Colon (tissue), 2 donors: ENCODE measurements at regions not wholly inside any gene's neighbourhood (a gene's known extent, or its start where the extent isn't known, plus 50 kb on each side); places are given as distances from the start of the nearest gene placed in this dataset.
A peak's percentile ranks its signal among the peaks of the same experiment; 100 is the strongest.
"Not testable (repeated sequence)": the region's sequence is repeated elsewhere in the genome, so short reads cannot be mapped to it uniquely, and the experiment has no call there.

Experiments used
- FAIRE-seq: peaks from 2 replicates; lab custom pipeline; 2012; peaks lifted over from hg19 to GRCh38; lab: Jason Lieb, UNC
- donor health status: control.
- donor health status: control.

DNA sequence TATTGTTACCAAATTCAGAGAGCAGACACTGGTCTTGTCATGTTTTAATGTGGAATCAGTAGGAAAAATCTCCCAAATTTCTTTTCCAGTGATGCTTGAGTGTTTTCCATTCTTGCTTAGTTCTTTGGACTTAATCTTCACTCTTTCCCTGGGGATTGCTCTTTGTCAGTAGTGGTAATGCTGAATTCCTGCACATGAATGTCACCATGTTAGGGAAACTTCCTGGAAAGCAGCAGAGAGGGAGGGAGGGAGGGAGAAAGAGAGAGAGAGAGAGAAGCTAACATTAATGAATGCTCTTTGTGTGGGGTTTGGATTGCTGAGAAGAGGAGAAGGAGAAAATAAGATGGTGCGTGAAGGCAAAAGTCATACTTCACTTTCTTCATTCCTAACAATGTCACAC, 295.3 kb upstream of the COBL start:
- no peak for FAIRE-seq

DNA sequence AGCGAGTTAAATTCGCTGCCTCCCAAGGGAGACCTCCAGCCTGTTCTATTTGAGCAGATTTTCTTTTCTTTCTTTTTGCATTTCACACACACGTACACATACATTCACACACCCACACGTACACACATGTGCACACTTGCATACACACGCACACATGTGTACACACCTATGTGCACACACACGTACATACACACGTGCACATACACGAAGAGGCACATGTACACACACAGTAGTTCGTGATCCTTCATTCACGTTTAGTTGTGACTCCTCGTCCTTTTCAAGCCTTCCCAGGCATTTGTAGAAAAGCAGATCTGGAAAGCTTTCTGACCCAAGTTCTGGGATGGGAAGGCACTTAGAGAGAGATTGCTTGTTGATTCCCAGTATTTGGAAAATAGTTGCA, 290.8 kb upstream of the COBL start:
- FAIRE-seq = no peak

DNA sequence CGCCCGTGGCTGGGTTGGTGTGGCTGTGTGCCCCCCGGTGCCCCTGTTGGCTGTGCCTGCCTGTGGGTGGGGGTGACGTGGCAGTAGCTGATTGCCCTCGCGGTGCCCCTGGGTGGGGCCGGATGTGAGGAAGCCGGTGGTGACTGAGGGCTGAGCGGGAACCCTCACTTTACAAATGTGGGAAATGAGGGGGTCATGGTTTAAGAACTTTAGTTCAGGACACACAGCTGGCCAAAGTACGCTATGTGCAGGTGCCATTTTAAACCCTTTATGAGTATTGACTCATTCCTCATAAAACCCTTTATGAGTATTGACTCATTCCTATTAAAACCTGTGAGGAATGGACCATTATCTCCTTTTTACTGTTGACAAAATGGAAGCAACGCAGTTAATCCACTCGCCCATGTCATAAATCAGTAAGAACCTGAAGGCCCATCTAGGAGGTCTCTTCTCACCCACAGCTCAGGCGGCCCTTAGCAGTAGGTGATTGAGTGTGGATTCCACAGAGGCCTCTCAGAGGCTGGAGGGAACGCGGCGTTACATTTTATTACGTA, 290.1 kb upstream of the COBL start:
- peak; percentile 58 for FAIRE-seq

DNA sequence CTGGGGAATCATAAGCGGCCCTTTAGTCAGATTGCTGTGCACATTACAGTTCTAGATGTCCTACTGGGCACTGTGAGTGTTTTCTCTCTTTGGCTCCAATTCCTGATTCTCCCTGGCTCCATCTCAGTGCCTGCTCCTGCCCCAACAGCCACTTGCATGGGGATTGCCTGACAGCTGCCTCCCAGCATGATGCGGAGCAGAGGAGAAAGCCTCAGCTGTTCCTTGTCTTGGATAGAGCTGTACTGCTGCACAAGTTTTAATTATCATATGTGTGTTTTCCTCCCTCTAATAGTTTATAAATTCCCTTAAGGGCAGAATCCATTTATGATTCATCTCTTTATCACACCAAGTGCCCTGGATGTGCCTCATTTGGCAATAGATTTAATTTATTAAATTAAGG, 285.8 kb upstream of the COBL start:
- no peak for FAIRE-seq

DNA sequence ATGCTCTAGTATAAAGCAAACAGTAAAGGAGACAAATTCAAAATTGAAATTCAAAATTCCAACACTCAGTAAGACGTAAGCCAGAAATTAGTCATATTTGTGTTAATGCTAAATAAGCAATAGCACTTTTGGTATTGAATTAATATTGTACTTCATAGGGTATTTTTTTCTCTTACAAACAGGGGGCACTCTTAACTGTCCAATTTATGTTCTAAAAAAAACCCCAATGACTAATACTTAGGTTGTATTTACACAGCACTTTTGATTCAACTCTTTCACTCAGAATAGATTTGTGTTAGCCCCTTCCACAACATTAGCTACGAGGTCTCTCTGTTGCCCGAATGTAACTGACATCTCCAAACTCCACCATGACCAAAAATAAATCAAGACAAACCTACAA, 284.9 kb upstream of the COBL start:
- no peak for FAIRE-seq

DNA sequence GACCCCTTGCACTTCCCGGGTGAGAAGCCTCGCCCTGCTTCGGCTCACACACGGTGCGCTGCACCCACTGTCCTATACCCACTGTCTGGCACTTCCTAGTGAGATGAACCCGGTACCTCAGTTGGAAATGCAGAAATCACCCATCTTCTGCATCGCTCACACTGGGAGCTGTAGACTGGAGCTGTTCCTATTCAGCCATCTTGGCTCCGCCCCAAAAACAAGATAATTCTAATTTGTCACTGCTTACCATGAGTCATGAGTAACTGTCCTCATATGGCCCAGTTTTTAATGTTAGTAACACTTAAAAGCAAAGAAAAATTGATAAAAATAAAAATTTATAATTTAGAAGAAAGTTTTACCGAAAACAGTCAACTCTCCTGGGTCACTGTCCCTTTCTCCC, 283.3 kb upstream of the COBL start:
- FAIRE-seq = not testable (repeated sequence)

DNA sequence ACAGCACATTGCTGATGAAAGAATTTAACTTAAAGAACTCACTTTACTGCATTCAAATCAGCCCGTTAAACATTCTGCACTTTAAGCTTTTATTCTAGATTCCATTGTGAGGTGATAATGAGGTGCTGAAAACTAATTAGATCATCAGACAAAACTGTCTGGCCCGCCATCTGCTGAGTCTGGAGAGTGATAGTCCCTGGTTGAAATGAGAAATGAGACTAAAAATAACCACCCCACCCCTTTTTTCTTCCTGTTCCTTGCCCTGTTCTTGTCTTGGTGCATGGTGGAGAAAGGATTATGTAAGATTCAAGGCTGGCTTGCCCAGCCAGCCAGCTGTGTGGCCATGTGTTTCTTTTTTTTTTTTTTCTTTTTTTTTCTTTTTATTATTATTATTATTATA, 277.0 kb upstream of the COBL start:
- no peak for FAIRE-seq

DNA sequence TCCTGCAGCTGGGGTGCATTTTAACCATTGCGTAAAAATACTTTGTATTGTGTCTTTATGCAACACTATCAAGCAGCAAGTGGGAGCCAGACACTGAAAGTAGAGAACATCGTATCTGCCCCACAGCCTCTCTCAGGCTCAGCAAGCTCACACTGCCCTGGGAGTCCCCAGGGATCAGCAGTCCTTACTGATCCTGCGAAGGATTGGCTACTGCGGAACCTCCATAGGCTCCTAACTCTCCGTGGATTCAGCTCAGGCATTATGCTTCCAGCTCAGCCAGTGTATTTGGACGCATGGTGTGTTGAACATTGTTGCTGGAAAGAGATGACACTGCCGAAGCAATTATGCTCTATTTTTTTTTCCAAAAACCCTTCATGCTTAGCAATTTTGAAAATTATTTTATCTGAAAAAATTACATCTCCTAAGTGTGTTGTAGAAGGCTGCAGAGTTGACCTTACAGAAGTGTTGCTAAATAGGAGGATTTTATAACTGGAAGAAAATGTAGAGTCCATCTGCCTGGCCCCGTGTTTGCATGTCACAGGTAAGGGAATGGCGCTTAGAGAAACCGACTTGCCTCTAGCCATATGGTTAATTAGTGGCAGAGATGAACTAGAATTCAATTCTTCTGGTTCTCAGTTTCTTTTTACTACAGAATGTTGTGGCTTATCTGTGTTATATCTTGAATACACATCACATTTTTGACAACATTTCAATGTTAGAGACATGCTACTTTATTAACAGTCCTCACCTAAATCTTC, 276.4 kb upstream of the COBL start:
- no peak for FAIRE-seq

DNA sequence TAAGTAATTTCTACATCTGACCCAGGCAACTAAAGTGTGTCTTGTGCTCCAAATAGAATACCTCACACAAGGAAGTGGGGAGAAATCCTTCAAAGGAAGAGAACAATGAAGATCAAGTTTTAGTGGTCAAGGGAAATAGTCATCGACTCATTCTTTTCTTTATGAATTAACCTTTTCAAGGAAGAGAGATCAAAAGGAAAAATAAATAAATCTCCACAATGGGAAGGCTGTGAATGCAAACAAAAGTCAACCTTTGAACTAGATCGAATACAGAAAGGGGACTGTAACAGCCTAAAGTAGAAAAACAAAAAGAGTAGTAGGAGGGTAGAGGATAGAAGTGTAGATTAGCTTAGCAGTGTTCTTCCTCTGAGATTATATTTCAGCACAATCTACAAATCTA, 274.6 kb upstream of the COBL start:
- no peak for FAIRE-seq

DNA sequence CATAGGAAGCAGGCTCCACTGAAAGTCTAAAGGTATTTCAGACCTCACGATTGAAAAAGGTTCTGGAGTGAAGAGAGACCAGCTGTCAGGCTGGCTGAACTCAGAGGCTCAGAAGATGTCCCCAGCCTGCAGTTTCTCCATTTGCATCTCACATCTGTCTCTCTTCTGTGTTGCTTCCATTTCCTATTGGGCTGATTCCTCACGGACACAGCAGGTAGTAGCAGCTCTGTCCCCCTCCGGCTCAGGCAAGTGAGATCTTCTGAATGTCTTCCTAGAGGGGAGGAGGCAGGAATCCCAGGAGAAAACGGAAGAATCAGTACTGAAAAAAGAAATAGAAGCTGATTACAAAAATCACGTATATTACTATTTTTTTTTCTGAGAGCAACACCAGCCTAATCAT, 274.1 kb upstream of the COBL start:
- no peak for FAIRE-seq

DNA sequence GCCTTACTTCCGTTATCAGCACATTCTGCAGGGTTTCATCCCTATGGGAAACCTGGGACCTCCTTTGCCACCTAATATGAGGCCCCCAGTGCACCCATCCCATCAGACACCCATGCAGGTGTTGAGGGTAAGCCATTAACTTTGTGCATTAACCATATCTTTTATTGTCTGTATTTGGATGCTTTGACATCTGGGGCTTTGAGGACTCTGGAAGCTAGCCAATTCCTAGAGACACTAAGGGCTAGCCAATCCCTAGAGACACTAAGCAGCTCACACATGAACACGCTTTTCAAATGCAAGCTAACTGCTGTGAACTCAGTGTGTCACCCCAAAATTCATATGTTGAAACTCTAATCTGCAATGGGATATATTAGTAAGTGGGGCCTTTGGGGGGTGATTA, 272.5 kb upstream of the COBL start:
- FAIRE-seq = no peak

DNA sequence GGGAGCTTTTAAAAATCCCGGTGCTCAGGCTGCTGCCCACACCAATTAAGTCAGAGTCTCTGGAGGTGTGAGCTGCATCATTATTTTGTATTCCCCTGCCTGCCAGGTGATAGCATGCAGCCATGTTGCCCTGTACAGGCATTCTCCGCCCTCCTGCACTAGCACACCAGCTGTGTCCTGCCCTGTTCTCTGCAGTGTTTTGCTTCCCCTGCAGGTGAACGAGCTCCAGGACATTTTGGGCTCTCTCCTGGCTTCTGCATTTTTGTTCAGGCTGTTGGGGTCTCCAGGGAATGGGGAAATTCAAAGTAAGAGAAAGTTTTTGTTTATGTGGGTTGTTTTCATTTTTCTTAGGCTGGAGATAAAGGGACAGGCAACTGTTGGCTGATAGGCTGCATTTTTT, 271.0 kb upstream of the COBL start:
- no peak for FAIRE-seq

DNA sequence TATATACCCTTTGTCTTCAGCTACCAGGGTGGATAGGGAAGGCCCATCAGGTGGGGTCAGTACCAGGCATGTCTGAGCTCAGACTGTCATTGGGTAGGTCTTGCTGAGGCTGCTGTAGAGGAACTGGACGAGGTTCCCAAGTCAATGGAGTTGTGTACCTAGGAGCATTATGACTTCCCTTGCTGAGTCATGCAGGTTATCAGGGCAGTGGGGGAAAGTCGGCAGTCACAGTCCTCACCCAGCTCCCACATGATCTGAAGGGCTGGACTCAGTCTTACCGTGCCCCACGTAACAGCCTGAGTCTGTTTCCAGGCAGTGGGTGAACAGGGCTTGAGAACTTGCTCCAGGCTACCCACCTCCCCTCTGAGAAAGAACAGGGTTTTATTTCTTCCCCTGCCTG, 260.8 kb upstream of the COBL start:
- no peak for FAIRE-seq

DNA sequence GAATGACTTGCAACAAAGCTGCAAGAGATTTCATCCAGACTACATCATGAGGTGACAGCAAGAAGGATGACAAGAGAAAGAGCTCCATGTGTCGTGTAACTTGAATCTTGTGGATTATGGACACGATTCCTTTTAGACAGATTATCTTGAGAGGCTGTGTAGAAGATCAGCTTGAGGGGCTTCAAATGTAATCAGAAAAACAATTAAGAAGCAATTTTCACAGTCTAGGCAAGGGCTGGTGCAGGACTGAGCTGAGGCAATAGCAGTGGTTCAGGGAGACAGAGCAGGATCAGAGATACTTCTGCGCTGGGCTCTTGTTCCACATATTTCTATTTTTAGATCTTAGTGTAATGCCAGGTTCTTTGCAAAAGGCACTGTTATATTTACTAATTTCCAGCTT, 253.0 kb upstream of the COBL start:
- FAIRE-seq = no peak

DNA sequence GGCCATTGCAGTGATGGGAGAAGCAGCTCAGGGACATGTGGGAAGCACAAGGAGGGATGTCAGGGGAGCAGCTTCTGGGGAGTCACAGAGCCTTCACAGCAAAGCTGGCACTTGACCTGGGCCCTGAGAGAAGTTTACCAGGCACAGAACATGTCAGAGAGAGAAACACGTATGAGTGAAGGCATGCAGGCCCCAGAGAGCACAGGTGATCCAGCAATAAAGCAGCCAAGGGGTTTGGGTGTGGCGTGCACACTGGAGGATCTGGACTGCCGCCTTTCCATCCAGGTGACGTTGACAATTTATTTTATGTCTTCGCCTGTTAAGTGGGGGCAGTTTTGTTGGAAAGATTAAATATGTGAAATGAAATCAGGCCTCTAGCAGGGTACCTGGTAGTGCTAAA, 252.6 kb upstream of the COBL start:
- FAIRE-seq = no peak

DNA sequence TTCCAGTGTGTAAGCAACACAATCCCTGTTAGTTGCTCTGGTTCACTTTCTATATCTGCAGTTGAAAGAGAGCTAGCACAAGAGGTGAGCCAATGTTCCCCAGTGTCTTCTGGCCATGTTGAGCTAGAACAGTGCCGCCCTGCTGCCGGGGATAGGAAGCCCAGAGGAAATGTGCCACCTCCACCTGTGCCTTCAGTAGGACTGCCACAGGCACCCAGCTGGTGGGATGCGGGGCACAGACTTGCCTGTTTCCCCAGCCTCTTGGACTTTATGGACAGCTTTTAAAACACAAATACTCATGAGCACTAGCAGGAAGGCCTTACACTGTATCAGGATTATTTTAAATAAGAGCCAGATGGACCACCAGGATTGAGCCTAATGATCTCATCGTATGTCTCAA, 234.5 kb upstream of the COBL start:
- no peak for FAIRE-seq

DNA sequence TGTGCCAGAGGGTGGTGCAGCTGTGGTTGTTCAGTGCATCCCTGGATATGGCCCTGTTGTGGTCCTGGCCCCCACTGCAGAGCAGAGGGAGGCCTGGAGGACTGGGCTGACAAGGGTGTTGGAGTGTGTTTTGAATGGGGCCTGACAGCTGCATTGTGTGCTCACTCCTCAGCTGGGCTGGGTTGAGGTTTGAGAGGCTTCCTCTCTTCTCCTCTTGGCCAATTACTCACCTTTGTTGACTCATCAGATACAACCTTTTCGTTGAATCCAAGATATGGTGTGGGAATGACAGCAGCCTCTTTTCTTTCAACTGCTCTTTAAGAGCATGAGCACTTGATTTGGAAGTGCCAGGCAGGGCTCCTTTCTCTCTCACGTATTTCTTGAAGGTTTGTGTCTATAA, 228.5 kb upstream of the COBL start:
- FAIRE-seq = no peak

DNA sequence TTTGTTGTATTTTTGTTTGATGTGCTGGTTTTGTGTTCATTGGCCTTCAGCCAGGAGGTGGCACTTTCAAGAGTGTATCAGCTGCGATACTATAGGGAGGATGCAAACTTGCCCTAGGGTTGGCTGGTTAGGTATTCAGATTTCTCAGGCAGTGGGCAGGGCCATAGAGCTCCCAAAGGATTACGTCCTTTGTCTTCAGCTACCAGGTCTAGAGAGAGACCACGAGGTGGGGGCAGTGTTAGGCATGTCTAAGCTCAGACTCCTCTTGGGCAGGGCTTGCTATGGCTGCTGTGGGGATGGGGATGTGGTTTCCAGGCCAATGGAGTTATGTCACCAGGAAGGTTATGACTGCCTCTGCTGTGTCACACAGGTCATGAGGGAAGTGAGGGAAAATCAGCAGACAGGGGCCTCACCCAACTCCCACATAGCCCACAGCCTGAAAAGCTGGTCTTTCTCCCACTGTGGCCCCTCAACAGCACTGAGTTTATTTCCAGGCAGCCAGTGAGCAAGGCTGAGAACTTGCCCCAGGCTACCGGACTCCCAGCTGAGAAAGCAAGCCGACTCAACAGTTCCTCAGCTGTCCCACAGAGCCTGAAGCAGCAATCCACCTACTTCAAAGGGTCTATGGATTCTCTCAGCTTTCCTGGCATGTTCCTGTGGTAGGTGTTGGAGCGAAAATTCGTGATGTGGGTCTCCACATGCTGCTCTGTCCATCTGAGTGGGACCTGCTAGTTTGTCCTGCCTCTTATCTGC, 227.4 kb upstream of the COBL start:
- no peak for FAIRE-seq

DNA sequence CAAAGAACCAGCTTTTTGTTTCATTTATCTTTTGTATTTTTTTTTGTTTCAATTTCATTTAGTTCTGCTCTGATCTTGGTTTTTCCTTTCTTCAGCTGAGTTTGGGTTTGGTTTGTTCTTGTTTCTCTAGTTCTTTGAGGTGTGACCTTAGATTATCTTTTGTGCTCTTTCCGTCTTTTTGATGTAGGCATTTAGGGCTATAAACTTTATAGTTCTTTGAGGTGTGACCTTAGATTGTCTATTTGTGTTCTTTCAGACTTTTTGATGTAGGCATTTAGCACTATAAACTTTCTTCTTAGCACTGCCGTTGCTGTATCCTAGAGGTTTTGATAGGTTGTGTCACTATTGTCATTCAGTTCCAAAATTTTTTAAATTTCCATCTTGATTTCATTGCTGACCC, 224.3 kb upstream of the COBL start:
- FAIRE-seq = not testable (repeated sequence)

DNA sequence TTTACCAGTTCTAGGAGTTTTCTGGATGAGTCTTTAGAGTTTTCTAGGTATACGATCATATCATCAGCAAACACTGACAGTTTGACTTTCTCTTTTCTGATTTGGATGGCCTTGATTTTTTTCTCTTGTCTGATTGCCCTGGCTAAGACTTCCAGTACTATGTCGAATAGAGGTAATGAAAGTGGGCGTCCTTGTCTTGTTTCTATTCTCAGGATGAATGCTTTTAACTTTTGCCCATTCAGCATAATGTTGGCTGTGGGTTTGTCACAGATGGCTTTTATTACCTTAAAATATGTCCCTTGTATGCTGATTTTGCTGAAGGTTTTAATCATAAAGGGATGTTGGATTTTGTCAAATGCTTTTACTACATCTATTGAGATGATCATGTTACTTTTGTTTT, 223.2 kb upstream of the COBL start:
- FAIRE-seq = no peak

DNA sequence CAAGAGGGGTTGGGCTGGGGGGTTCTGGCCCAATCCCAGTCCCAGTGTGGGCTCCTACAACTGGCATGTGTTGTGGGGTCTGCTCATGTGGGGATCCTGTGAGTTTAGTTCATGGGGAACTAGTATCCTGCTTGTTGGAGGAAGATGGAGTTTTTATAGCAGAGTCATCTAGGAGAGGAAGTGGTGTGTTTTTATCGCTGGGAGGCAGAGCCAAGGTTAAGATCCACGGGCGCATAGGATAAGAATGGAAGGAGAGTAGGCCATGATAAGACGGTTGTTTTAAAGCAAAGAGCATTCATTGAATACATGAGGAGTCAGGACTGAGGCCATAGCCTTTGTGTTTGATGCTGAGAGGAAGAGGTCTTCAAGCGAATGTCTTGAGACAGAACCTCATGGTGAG, 211.6 kb upstream of the COBL start:
- no peak for FAIRE-seq

DNA sequence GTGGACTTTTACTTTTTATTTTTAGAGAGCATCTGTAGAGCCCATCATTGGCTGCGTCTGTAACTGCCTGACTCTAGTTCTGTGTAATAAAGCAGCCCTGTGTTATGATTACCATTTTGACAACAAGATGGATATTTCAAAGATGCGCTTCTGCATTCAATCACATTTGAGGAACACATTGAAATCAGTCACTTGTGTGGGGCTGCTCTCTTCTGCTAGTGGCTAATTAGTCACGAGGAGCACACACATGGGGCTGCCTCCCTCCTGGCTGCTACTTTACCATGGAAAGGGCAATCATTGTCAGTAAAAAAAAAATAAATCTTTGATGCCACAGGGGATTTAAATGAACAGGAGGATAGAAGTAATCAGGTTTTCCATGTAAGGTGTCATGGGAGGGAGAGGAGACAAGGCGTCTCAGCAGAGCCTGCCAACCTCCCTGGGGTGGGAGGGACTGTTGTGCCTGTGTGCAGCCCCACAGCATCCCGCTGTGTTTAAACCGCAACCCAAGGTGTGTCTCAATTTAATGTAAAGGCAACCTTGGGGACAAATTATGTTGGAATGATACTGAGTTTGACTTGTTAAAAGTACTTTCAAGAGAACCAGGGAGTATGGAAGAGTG, 205.2 kb upstream of the COBL start:
- no peak for FAIRE-seq

DNA sequence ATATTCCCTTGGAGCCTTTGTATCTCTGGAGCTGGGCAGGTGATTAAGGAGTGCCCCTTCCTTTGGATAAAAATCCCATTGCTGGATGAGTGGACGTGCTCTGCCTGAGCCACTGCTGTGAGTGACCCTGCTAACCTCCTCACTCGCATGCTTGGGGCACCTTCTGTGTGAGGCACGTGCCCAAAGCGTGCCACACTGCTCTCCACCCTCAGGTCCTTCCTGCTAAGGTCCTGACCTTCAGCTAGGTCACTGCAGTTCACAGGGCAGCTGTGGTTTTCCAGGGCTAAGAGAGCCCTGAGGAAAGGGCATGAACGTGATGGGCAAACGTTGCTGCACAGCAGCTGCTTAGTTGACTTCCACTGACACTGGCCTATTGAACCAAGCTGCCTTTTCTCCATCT, 204.4 kb upstream of the COBL start:
- no peak for FAIRE-seq
